ENCODE measurements at regions not wholly inside any gene's neighbourhood (a gene's known extent, or its start where the extent isn't known, plus 50 kb on each side); places are given as distances from the start of the nearest gene placed in this dataset.
"Not testable (repeated sequence)": the region's sequence is repeated elsewhere in the genome, so short reads cannot be mapped to it uniquely, and the experiment has no call there.

GRCh38 chr2:88802026-88802425, 110.6 kb downstream of the RPIA start:
- not testable (repeated sequence) for DNase-seq (ENCODE audit: low read depth)

GRCh38 chr2:88807237-88807962, 115.9 kb downstream of the RPIA start:
- no peak for DNase-seq (ENCODE audit: low read depth)

GRCh38 chr2:88808083-88808482, 116.6 kb downstream of the RPIA start:
- DNase-seq (ENCODE audit: low read depth): no peak

- no peak for DNase-seq (ENCODE audit: low read depth)
These were observed 117.2 kb downstream of the RPIA start for GRCh38 chr2:88808652-88809051.

- no peak for DNase-seq (ENCODE audit: low read depth)
These were observed 117.7 kb downstream of the RPIA start for GRCh38 chr2:88809216-88809615.

GRCh38 chr2:88810017-88810416, 118.5 kb downstream of the RPIA start:
- DNase-seq (ENCODE audit: low read depth): no peak

- no peak for DNase-seq (ENCODE audit: low read depth)
These were observed 119.0 kb downstream of the RPIA start for GRCh38 chr2:88810488-88810887.

GRCh38 chr2:88811233-88811632, 119.8 kb downstream of the RPIA start:
- no peak for DNase-seq (ENCODE audit: low read depth)

- DNase-seq (ENCODE audit: low read depth): no peak
These were observed 120.2 kb downstream of the RPIA start for GRCh38 chr2:88811681-88812080.

GRCh38 chr2:88813612-88814011, 122.1 kb downstream of the RPIA start:
- no peak for DNase-seq (ENCODE audit: low read depth)

GRCh38 chr2:88815282-88815681, 123.8 kb downstream of the RPIA start:
- no peak for DNase-seq (ENCODE audit: low read depth)

GRCh38 chr2:88815697-88816096, 124.2 kb downstream of the RPIA start:
- DNase-seq (ENCODE audit: low read depth): no peak

- DNase-seq (ENCODE audit: low read depth): no peak
These were observed 126.9 kb downstream of the RPIA start for GRCh38 chr2:88818381-88818780.

GRCh38 chr2:88824951-88825350, 133.5 kb downstream of the RPIA start:
- no peak for DNase-seq (ENCODE audit: low read depth)

GRCh38 chr2:88826399-88826798, 134.9 kb downstream of the RPIA start:
- DNase-seq (ENCODE audit: low read depth): no peak

- DNase-seq (ENCODE audit: low read depth): no peak
These were observed 136.3 kb downstream of the RPIA start for GRCh38 chr2:88827821-88828220.

- no peak for DNase-seq (ENCODE audit: low read depth)
These were observed 137.1 kb downstream of the RPIA start for GRCh38 chr2:88828397-88829137.

GRCh38 chr2:88829607-88830463, 138.4 kb downstream of the RPIA start:
- no peak for DNase-seq (ENCODE audit: low read depth)

GRCh38 chr2:88831071-88831791, 139.8 kb downstream of the RPIA start:
- no peak for DNase-seq (ENCODE audit: low read depth)

- peak; percentile 40 for DNase-seq (ENCODE audit: low read depth)
These were observed 140.3 kb downstream of the RPIA start for GRCh38 chr2:88831792-88832248.

GRCh38 chr2:88832311-88832991, 141.0 kb downstream of the RPIA start:
- DNase-seq (ENCODE audit: low read depth): no peak

All from CMK (cell line).